ENCODE measurements at regions not wholly inside any gene's neighbourhood (a gene's known extent, or its start where the extent isn't known, plus 50 kb on each side); places are given as distances from the start of the nearest gene placed in this dataset.

DNA sequence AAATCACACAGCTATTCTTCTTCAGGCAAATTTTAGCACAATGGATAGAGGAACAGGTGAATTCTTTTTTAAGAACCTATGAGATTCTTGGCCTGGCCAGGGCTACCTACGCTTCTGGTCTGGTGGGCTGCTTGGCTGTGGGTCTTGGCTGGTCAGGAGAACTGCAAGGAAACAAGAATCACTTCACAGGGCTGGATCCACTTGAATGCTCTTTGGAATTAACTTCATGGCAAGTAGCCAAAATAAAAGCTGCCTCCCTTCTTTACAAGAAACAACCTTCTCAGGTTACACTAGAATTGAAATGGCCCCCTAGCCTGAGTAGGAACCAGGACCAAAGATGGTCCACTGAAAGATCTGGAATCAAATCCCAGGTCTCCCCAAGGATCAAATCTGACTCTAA is 519.1 kb downstream of the IQCM start:
- no peaks in the 10 kb centered on the region for H3K9me3 Mint-ChIP-seq
- peaks cover 11% of the 10 kb centered on the region for H3K4me1 Mint-ChIP-seq (ENCODE audit: unreplicated experiment)
- no peak overlapping the region for H3K27ac Mint-ChIP-seq
- DNase-seq (ENCODE audit: extremely low spot score, unreplicated experiment), result no peak
- no peak overlapping the region for H3K4me3 Mint-ChIP-seq
- H3K36me3 Mint-ChIP-seq, result no peaks in the 10 kb centered on the region
- TF ChIP-seq, protein P1, sequence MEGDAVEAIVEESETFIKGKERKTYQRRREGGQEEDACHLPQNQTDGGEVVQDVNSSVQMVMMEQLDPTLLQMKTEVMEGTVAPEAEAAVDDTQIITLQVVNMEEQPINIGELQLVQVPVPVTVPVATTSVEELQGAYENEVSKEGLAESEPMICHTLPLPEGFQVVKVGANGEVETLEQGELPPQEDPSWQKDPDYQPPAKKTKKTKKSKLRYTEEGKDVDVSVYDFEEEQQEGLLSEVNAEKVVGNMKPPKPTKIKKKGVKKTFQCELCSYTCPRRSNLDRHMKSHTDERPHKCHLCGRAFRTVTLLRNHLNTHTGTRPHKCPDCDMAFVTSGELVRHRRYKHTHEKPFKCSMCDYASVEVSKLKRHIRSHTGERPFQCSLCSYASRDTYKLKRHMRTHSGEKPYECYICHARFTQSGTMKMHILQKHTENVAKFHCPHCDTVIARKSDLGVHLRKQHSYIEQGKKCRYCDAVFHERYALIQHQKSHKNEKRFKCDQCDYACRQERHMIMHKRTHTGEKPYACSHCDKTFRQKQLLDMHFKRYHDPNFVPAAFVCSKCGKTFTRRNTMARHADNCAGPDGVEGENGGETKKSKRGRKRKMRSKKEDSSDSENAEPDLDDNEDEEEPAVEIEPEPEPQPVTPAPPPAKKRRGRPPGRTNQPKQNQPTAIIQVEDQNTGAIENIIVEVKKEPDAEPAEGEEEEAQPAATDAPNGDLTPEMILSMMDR (conservative IDR thresholded peaks at IDR 0.05), result no peak
- no peaks in the 10 kb centered on the region for H3K27me3 Mint-ChIP-seq

DNA sequence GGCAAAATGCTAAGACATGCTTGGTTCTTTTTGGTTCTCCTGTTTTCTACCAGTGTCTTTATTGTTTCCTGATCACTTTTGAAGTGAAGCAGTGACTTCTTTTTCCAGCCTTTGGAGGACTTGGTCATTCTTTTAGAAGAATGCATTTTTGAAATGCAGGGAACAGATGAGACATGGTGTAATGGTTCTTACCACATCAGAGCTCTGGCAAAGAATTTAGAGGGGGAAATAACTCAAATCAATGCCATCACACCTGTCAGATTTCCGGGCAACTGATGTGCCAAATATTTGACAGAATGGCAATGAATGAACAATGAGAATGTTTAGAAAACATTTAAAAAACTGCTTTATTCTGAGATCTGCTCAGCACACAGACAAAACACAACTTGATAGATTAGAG is 519.6 kb downstream of the IQCM start:
- H3K27ac Mint-ChIP-seq, result no peak overlapping the region
- H3K9me3 Mint-ChIP-seq, result no peaks in the 10 kb centered on the region
- H3K27me3 Mint-ChIP-seq, result no peaks in the 10 kb centered on the region
- no peak overlapping the region for H3K4me3 Mint-ChIP-seq
- peaks cover 11% of the 10 kb centered on the region for H3K4me1 Mint-ChIP-seq (ENCODE audit: unreplicated experiment)
- no peaks in the 10 kb centered on the region for H3K36me3 Mint-ChIP-seq
- no peak for DNase-seq (ENCODE audit: extremely low spot score, unreplicated experiment)
- TF ChIP-seq, protein P1 (conservative IDR thresholded peaks at IDR 0.05), result no peak

DNA sequence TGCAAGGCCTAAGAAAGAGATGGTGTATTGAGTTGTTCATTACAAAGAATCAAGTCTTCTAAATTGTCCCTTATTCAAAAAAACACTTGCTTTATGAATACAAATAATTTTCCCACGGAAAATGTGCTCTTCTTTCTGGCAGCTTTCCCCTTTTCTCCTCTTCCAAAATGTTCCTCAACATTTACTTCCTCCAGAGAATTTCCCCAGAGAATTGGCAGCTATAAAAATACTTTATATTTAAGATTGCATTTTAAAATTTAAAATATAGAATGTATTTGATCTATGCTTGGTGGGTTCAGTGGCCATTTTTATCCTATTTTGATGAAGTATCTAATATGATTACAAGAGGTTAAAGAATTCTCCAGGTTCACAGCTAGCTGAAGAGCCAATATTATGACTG is 521.0 kb downstream of the IQCM start:
- no peaks in the 10 kb centered on the region for H3K27me3 Mint-ChIP-seq
- H3K36me3 Mint-ChIP-seq, result no peaks in the 10 kb centered on the region
- no peaks in the 10 kb centered on the region for H3K9me3 Mint-ChIP-seq
- TF ChIP-seq, protein P1 (conservative IDR thresholded peaks at IDR 0.05), result no peak
- H3K4me3 Mint-ChIP-seq, result no peak overlapping the region
- H3K27ac Mint-ChIP-seq, result no peak overlapping the region
- H3K4me1 Mint-ChIP-seq (ENCODE audit: unreplicated experiment), result peaks cover 11% of the 10 kb centered on the region
- DNase-seq (ENCODE audit: extremely low spot score, unreplicated experiment), result no peak

DNA sequence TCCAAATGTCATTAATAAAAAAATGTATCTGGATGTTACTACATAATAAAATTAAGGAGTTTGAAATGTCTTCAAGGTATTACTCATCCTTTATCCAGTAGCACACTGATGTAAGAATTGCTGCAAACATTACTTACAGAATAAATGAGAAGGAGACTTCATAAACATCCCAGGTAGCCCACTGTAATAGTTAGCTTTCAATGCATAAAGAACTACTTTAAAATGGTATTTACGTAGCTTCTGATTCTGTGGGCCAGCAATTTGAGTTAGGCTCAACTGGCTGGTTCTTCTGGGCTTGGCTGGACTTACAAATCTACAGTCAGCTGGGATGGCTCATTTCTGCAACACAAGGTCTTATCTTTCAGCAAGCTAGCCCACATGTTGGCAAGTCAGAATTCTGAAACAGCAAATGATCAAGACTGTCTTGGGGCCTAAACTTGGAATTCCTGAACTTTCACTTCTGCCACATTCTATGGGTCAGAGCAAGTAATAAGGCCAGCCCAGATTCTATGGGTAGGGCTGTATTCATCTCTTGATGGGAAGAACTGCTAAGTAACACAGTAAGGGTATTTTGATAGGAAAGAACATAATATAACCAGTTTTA is 522.5 kb downstream of the IQCM start:
- Mint-ChIP-seq H3K36me3 (no peaks in the 10 kb centered on the region), H3K4me1 (ENCODE audit: unreplicated experiment) (peaks cover 11% of the 10 kb centered on the region), H3K9me3 (no peaks in the 10 kb centered on the region), H3K27ac (no peak overlapping the region), H3K4me3 (no peak overlapping the region), H3K27me3 (no peaks in the 10 kb centered on the region)
- no peak for DNase-seq (ENCODE audit: extremely low spot score, unreplicated experiment)
- TF ChIP-seq, protein P1 (conservative IDR thresholded peaks at IDR 0.05), result no peak

DNA sequence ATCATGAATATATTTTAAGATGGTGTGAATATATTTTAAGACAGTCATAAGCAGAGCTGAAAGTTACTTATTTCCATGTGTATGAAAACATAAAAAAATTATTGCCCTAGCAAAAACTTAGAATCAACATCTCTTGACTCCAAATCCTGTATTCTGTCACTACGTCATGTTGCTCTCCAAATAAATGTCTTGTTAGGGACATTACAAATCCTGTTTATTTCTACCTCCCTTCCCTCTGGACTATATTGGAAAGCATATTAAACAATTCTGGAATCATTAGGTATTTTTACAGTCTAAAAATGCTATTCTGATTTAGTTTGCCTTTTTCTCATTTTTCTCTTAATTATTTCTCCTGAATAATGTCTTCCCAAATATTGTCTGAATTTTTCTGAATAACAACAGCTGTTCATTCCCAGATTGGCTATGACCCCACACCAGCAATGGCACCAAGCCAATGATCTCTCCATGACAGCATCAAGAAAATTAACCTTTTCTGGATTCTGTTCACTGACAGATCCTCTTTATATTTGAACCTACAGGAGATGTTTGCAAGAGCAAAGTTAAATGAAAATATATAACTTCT is 523.1 kb downstream of the IQCM start:
- Mint-ChIP-seq H3K27me3 (no peaks in the 10 kb centered on the region), H3K27ac (no peak overlapping the region), H3K36me3 (no peaks in the 10 kb centered on the region), H3K4me1 (ENCODE audit: unreplicated experiment) (peaks cover 11% of the 10 kb centered on the region), H3K4me3 (no peak overlapping the region), H3K9me3 (no peaks in the 10 kb centered on the region)
- TF ChIP-seq, protein P1 (conservative IDR thresholded peaks at IDR 0.05), result no peak
- DNase-seq (ENCODE audit: extremely low spot score, unreplicated experiment), result no peak
